Fibroblast of lung (primary cell): ENCODE measurements at regions not wholly inside any gene's neighbourhood (a gene's known extent, or its start where the extent isn't known, plus 50 kb on each side); places are given as distances from the start of the nearest gene placed in this dataset.

Source experiments
- CTCF ChIP-seq, 2 donors: IDR thresholded peaks in 1 of 2; conservative IDR thresholded peaks in 1 of 2; 1 replicate in 1 of 2; 2 replicates in 1 of 2; pipeline ENCODE4 v1.5.1; 2011 to 2012; ENCODE audit warnings: low read length in 2 of 2, control low read depth in 1 of 2, inconsistent platforms in 1 of 2, low read depth in 1 of 2, mild to moderate bottlenecking in 1 of 2
- EZH2 ChIP-seq: IDR thresholded peaks from 2 replicates; pipeline ENCODE4 v1.5.1; 2012; ENCODE audit warnings: low read length, control low read depth, mild to moderate bottlenecking; ENCODE audit errors: missing control alignments

DNA sequence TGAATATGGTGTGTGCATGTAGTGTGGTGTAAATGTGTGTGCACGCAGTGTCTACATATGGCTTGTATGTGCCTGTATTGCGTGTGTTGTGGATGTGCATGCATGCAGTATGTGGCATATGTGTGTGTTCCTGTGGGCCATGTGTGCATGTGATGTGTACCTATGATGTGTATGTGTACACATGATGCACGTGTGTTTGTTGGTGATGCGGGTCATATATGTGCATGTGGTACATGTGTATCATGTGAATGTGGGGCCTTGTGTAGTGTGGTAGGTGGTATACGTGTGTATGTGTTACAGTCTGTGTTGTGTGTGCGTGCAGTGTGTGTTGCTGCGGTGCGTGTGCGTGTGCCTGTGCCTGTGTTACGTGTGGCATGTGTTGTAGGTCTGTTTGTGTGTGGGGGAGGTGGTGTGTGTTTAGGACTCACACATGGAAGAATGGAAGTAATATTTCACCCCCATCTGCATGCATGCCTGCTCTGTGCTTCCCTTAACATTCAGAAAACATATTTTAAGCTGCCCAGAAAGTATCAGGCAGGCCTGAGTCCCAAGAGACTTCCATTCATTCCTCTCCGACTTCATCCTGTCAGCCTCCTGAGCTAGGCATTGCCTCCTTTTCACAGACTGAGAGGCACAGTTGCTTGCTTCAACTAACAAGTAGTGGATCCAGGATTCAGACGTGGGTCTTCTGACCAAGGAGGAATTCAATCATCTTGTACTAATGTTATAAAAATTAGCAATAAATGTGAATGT lies 55.4 kb upstream of the RUFY1 start:
- TF ChIP-seq CTCF (conservative IDR thresholded peaks at IDR 0.05 in 1 of 2, IDR thresholded peaks at IDR 0.05 in 1 of 2; ENCODE audit: low read depth in 1 of 2, low read length in 2 of 2) = no peak
- TF ChIP-seq EZH2 = peak; percentile 42
